WTC11 (cell line): ENCODE measurements at regions not wholly inside any gene's neighbourhood (a gene's known extent, or its start where the extent isn't known, plus 50 kb on each side); places are given as distances from the start of the nearest gene placed in this dataset.

Experiments
- ATAC-seq: fragments of 200-7000 bp; cut with Tn5 transposase; 2 replicates; pipeline ENCODE4 v1.10.0; 2021; ENCODE audit warnings: mild to moderate bottlenecking, moderate library complexity
- CTCF ChIA-PET: fragments of 300-600 bp; sonication (Branson Sonifier 250); formaldehyde crosslinking; loops from one replicate; lab custom pipeline; 2021; ENCODE audit warnings: antibody characterized with exemption; lab: Charles Lee
- POLR2A ChIA-PET: fragments of 350-600 bp; sonication (Branson Sonifier 250); formaldehyde crosslinking; loops from one replicate; lab custom pipeline; 2021; ENCODE audit warnings: antibody characterized with exemption; lab: Charles Lee
- DNase-seq: peaks from one replicate; pipeline ENCODE4 v3.0.0; 2021; ENCODE audit warnings: low spot score
- H3K27ac Mint-ChIP-seq: 2 replicates; pipeline ENCODE4 v1.8.0; 2021; ENCODE audit warnings: mixed read lengths
- H3K27me3 Mint-ChIP-seq: 2 replicates; pipeline ENCODE4 v1.8.0; 2021; ENCODE audit warnings: low read depth, mild to moderate bottlenecking, moderate library complexity, mixed read lengths
- H3K36me3 Mint-ChIP-seq: 2 replicates; pipeline ENCODE4 v1.8.0; 2021; ENCODE audit warnings: mixed read lengths
- H3K4me1 Mint-ChIP-seq: 2 replicates; pipeline ENCODE4 v1.8.0; 2022; ENCODE audit warnings: mixed read lengths
- H3K4me3 Mint-ChIP-seq: 2 replicates; pipeline ENCODE4 v1.8.0; 2021; ENCODE audit warnings: mild to moderate bottlenecking, moderate library complexity, mixed read lengths
- H3K9me3 Mint-ChIP-seq: 2 replicates; pipeline ENCODE4 v1.8.0; 2021; ENCODE audit warnings: mixed read lengths
- ATF1 ChIP-seq: sonication (generic); formaldehyde crosslinking; IDR thresholded peaks from 2 replicates; pipeline ENCODE4 v1.8.1; 2023; ENCODE audit warnings: mild to moderate bottlenecking, moderate library complexity, missing genetic modification reagents
- ETV6 ChIP-seq: sonication (generic); formaldehyde crosslinking; IDR thresholded peaks from 2 replicates; pipeline ENCODE4 v1.8.1; 2022; ENCODE audit warnings: mild to moderate bottlenecking, missing genetic modification reagents
- FOXP1 ChIP-seq: sonication (generic); formaldehyde crosslinking; IDR thresholded peaks from 2 replicates; pipeline ENCODE4 v1.8.0; 2022; ENCODE audit warnings: missing genetic modification reagents, mild to moderate bottlenecking, moderate library complexity, borderline replicate concordance
- GABPB1 ChIP-seq: sonication (generic); formaldehyde crosslinking; IDR thresholded peaks from 2 replicates; pipeline ENCODE4 v1.8.1; 2023; ENCODE audit warnings: mild to moderate bottlenecking, missing genetic modification reagents
- IRF2 ChIP-seq: sonication (generic); formaldehyde crosslinking; IDR thresholded peaks from 2 replicates; pipeline ENCODE4 v1.8.0; 2022; ENCODE audit warnings: low read depth, missing genetic modification reagents, borderline replicate concordance
- NFATC4 ChIP-seq: fragments of 250-450 bp; sonication (Bioruptor Pico); IDR thresholded peaks from 2 replicates; pipeline ENCODE4 v1.9.0; 2021; ENCODE audit warnings: mild to moderate bottlenecking
- PRRX2 ChIP-seq: fragments of 250-450 bp; sonication (Bioruptor Pico); IDR thresholded peaks from 2 replicates; pipeline ENCODE4 v1.8.0; 2021; ENCODE audit warnings: mild to moderate bottlenecking
- RELA ChIP-seq: sonication (generic); formaldehyde crosslinking; IDR thresholded peaks from 2 replicates; pipeline ENCODE4 v1.8.1; 2022; ENCODE audit warnings: missing genetic modification reagents, mild to moderate bottlenecking, borderline replicate concordance
- SMAD4 ChIP-seq: sonication (generic); formaldehyde crosslinking; IDR thresholded peaks from 2 replicates; pipeline ENCODE4 v1.8.0; 2022; ENCODE audit warnings: mild to moderate bottlenecking, missing genetic modification reagents
- SP1 ChIP-seq: sonication (generic); formaldehyde crosslinking; conservative IDR thresholded peaks from 2 replicates; pipeline ENCODE4 v1.8.1; 2022; ENCODE audit warnings: missing genetic modification reagents
- TP53 ChIP-seq: sonication (generic); formaldehyde crosslinking; IDR thresholded peaks from 2 replicates; pipeline ENCODE4 v1.8.1; 2023; ENCODE audit warnings: mild to moderate bottlenecking, missing genetic modification reagents
- ZNF138 ChIP-seq: sonication (generic); formaldehyde crosslinking; conservative IDR thresholded peaks from 2 replicates; pipeline ENCODE4 v1.8.1; 2022; ENCODE audit warnings: mild to moderate bottlenecking, moderate library complexity, missing genetic modification reagents
- ZNF423 ChIP-seq: fragments of 250-450 bp; sonication (Bioruptor Pico); IDR thresholded peaks from 2 replicates; pipeline ENCODE4 v2.1.2; 2022; ENCODE audit warnings: mild to moderate bottlenecking, moderate library complexity
- TF ChIP-seq, protein P1 (sequence below): sonication (generic); formaldehyde crosslinking; conservative IDR thresholded peaks from 2 replicates; pipeline ENCODE4 v1.8.1; 2022; ENCODE audit warnings: mild to moderate bottlenecking, missing genetic modification reagents
- TF ChIP-seq, protein P2 (sequence below): sonication (generic); formaldehyde crosslinking; IDR thresholded peaks from 2 replicates; pipeline ENCODE4 v1.8.1; 2023; ENCODE audit warnings: mild to moderate bottlenecking, missing genetic modification reagents, moderate library complexity
- TF ChIP-seq, protein P3 (sequence below): sonication (generic); formaldehyde crosslinking; IDR thresholded peaks from 2 replicates; pipeline ENCODE4 v1.8.0; 2023; ENCODE audit warnings: mild to moderate bottlenecking, missing genetic modification reagents
- TF ChIP-seq, protein P4 (sequence below): sonication (generic); formaldehyde crosslinking; IDR thresholded peaks from 2 replicates; pipeline ENCODE4 v1.8.0; 2023; ENCODE audit warnings: missing genetic modification reagents
- TF ChIP-seq, protein P5 (sequence below): sonication (generic); formaldehyde crosslinking; IDR thresholded peaks from 2 replicates; pipeline ENCODE4 v1.8.1; 2022; ENCODE audit warnings: low read depth, missing genetic modification reagents, borderline replicate concordance
- TF ChIP-seq, protein P6 (sequence below): sonication (generic); formaldehyde crosslinking; IDR thresholded peaks from 2 replicates; pipeline ENCODE4 v1.8.0; 2022; ENCODE audit warnings: mild to moderate bottlenecking, missing genetic modification reagents
- TF ChIP-seq, protein P7 (sequence below): fragments of 250-450 bp; sonication (Bioruptor Pico); IDR thresholded peaks from 2 replicates; pipeline ENCODE4 v1.9.0; 2021; ENCODE audit warnings: mild to moderate bottlenecking
- TF ChIP-seq, protein P8 (sequence below): sonication (generic); formaldehyde crosslinking; IDR thresholded peaks from 2 replicates; pipeline ENCODE4 v1.8.1; 2022; ENCODE audit warnings: mild to moderate bottlenecking, moderate library complexity, missing genetic modification reagents

DNA sequence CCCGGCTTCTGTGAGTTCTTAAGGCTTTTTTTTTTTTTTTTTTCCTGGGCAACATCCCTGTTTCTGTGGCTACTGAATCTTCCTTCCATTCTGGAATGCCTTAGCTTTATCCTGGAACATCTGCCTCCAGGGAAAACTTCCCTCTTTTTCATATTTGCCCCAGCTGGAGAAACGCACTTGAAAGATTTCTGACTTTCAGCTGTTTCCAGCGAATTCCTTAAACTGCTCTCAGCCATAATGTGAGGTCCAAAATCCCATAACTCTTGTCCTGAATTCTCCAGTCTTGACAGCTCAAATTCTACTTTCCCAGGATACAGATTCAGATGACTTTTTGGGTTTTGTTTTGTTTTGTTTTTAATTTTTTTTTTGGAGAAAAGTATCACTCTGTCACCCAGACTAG, 263.6 kb upstream of the AUTS2 start:
- peaks cover 21% of the 10 kb centered on the region for H3K9me3 Mint-ChIP-seq
- 0 out of 2 replicates have a peak, but pooled peaks cover 3% of the 10 kb centered on the region for H3K4me1 Mint-ChIP-seq
- no peak overlapping the region for H3K27ac Mint-ChIP-seq
- no peak for ATAC-seq
- POLR2A ChIA-PET, result interaction anchor here (0.7 kb wide), 1 partner anchor 283 kb away, joined by 11 read pairs; no protein-coding TSS in a partner anchor
- CTCF ChIA-PET, result no interaction called here
- no peak for DNase-seq
- H3K27me3 Mint-ChIP-seq, result peaks cover 7% of the 10 kb centered on the region; the same call in 1 of the 2 replicates
- peaks cover 14% of the 10 kb centered on the region for H3K36me3 Mint-ChIP-seq
- TF ChIP-seq, protein P1, sequence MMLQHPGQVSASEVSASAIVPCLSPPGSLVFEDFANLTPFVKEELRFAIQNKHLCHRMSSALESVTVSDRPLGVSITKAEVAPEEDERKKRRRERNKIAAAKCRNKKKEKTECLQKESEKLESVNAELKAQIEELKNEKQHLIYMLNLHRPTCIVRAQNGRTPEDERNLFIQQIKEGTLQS (CRISPR knock-in tag), result no peak
- TF ChIP-seq FOXP1 (no peak), IRF2 (no peak), PRRX2 (CRISPR knock-in tag) (no peak), ATF1 (CRISPR knock-in tag) (no peak), ETV6 (CRISPR knock-in tag) (no peak), NFATC4 (CRISPR knock-in tag) (no peak), GABPB1 (CRISPR knock-in tag) (no peak), SMAD4 (CRISPR knock-in tag) (no peak), TP53 (CRISPR knock-in tag) (no peak), ZNF423 (CRISPR knock-in tag) (no peak)
- TF ChIP-seq, protein P2, sequence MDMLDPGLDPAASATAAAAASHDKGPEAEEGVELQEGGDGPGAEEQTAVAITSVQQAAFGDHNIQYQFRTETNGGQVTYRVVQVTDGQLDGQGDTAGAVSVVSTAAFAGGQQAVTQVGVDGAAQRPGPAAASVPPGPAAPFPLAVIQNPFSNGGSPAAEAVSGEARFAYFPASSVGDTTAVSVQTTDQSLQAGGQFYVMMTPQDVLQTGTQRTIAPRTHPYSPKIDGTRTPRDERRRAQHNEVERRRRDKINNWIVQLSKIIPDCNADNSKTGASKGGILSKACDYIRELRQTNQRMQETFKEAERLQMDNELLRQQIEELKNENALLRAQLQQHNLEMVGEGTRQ (CRISPR knock-in tag), result no peak
- TF ChIP-seq, protein P3, sequence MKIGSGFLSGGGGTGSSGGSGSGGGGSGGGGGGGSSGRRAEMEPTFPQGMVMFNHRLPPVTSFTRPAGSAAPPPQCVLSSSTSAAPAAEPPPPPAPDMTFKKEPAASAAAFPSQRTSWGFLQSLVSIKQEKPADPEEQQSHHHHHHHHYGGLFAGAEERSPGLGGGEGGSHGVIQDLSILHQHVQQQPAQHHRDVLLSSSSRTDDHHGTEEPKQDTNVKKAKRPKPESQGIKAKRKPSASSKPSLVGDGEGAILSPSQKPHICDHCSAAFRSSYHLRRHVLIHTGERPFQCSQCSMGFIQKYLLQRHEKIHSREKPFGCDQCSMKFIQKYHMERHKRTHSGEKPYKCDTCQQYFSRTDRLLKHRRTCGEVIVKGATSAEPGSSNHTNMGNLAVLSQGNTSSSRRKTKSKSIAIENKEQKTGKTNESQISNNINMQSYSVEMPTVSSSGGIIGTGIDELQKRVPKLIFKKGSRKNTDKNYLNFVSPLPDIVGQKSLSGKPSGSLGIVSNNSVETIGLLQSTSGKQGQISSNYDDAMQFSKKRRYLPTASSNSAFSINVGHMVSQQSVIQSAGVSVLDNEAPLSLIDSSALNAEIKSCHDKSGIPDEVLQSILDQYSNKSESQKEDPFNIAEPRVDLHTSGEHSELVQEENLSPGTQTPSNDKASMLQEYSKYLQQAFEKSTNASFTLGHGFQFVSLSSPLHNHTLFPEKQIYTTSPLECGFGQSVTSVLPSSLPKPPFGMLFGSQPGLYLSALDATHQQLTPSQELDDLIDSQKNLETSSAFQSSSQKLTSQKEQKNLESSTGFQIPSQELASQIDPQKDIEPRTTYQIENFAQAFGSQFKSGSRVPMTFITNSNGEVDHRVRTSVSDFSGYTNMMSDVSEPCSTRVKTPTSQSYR (CRISPR knock-in tag), result no peak
- TF ChIP-seq, protein P4, sequence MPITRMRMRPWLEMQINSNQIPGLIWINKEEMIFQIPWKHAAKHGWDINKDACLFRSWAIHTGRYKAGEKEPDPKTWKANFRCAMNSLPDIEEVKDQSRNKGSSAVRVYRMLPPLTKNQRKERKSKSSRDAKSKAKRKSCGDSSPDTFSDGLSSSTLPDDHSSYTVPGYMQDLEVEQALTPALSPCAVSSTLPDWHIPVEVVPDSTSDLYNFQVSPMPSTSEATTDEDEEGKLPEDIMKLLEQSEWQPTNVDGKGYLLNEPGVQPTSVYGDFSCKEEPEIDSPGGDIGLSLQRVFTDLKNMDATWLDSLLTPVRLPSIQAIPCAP, result no peak
- TF ChIP-seq, protein P5, sequence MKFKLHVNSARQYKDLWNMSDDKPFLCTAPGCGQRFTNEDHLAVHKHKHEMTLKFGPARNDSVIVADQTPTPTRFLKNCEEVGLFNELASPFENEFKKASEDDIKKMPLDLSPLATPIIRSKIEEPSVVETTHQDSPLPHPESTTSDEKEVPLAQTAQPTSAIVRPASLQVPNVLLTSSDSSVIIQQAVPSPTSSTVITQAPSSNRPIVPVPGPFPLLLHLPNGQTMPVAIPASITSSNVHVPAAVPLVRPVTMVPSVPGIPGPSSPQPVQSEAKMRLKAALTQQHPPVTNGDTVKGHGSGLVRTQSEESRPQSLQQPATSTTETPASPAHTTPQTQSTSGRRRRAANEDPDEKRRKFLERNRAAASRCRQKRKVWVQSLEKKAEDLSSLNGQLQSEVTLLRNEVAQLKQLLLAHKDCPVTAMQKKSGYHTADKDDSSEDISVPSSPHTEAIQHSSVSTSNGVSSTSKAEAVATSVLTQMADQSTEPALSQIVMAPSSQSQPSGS (CRISPR knock-in tag), result no peak
- TF ChIP-seq, protein P6, sequence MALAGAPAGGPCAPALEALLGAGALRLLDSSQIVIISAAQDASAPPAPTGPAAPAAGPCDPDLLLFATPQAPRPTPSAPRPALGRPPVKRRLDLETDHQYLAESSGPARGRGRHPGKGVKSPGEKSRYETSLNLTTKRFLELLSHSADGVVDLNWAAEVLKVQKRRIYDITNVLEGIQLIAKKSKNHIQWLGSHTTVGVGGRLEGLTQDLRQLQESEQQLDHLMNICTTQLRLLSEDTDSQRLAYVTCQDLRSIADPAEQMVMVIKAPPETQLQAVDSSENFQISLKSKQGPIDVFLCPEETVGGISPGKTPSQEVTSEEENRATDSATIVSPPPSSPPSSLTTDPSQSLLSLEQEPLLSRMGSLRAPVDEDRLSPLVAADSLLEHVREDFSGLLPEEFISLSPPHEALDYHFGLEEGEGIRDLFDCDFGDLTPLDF, result no peak
- TF ChIP-seq, protein P7, sequence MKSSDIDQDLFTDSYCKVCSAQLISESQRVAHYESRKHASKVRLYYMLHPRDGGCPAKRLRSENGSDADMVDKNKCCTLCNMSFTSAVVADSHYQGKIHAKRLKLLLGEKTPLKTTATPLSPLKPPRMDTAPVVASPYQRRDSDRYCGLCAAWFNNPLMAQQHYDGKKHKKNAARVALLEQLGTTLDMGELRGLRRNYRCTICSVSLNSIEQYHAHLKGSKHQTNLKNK (CRISPR knock-in tag), result no peak
- TF ChIP-seq, all 79 proteins: peak for 0
- no peak overlapping the region for H3K4me3 Mint-ChIP-seq

DNA sequence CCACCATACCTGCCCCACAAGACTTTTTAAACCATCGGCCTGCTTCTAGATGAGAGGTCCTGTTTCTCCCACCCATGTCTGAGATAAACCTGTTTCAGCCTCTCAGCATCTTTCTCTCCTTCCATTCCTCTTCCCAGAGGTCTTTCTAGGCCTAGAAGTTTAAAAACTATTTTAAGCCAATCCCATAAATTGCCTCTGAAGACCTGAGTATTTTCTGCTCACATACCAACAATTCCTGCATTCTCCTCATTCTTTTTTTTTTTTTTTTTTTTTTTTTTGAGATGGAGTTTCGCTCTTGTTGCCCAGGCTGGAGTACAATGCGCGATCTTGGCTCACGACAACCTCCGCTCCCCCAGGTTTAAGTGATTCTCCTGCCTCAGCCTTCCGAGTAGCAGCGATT, 262.9 kb upstream of the AUTS2 start:
- no peak for DNase-seq
- POLR2A ChIA-PET, result no interaction called here
- H3K27ac Mint-ChIP-seq, result no peak overlapping the region
- CTCF ChIA-PET, result no interaction called here
- peaks cover 20% of the 10 kb centered on the region for H3K9me3 Mint-ChIP-seq
- no peak for TF ChIP-seq SP1
- TF ChIP-seq, protein P8, sequence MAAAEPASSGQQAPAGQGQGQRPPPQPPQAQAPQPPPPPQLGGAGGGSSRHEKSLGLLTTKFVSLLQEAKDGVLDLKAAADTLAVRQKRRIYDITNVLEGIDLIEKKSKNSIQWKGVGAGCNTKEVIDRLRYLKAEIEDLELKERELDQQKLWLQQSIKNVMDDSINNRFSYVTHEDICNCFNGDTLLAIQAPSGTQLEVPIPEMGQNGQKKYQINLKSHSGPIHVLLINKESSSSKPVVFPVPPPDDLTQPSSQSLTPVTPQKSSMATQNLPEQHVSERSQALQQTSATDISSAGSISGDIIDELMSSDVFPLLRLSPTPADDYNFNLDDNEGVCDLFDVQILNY (CRISPR knock-in tag), result no peak
- TF ChIP-seq RELA (CRISPR knock-in tag), result no peak
- TF ChIP-seq ZNF138 (CRISPR knock-in tag), result no peak
- no peak overlapping the region for H3K4me3 Mint-ChIP-seq
- ATAC-seq, result no peak
- H3K36me3 Mint-ChIP-seq, result peaks cover 8% of the 10 kb centered on the region
- 0 out of 2 replicates have a peak, but pooled peaks cover 3% of the 10 kb centered on the region for H3K4me1 Mint-ChIP-seq
- peaks cover 7% of the 10 kb centered on the region; the same call in 1 of the 2 replicates for H3K27me3 Mint-ChIP-seq
